ENCODE measurements at regions not wholly inside any gene's neighbourhood (a gene's known extent, or its start where the extent isn't known, plus 50 kb on each side); places are given as distances from the start of the nearest gene placed in this dataset.
"Not testable (repeated sequence)": the region's sequence is repeated elsewhere in the genome, so short reads cannot be mapped to it uniquely, and the experiment has no call there.

DNA sequence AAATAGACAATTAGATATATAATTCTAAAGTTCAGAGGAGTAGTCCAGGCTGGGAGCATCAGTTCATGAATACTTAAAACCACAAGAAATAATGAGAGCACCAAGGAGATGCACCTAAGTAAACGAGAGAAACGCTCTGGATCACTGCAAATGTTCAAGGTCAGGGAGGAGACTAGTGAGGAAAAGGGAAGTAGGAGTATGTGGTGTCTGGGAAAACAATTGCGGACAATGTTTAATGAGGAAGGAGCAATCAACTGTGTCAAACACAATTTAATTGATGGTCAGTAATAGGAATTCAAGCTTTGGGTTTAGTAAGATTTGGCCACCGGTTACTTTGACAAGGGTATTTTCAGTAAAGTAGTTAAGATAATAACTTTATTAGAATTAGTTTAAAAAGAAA, 652.2 kb downstream of the DACH1 start:
- no peak for DNase-seq (ENCODE audit: low spot score)

DNA sequence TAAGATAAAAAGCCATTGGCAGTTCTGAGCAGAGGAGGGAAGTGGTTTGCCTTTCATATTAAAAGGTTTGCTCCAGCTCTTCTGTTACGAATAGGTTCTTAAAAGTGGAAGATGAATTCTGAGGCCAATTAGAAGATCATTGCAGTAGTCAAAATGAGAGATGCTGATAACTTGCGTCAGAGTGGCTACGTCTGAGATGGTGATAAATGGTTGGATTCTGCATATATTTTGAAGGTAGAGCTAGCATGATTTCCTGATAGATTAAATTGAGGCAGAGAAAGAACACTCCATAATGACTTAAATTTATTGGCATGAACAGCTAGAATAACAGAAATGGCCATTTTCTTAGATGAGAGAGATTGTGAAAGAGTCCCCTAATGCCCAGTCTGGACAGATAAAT, 652.6 kb downstream of the DACH1 start:
- DNase-seq (ENCODE audit: low spot score) = no peak

DNA sequence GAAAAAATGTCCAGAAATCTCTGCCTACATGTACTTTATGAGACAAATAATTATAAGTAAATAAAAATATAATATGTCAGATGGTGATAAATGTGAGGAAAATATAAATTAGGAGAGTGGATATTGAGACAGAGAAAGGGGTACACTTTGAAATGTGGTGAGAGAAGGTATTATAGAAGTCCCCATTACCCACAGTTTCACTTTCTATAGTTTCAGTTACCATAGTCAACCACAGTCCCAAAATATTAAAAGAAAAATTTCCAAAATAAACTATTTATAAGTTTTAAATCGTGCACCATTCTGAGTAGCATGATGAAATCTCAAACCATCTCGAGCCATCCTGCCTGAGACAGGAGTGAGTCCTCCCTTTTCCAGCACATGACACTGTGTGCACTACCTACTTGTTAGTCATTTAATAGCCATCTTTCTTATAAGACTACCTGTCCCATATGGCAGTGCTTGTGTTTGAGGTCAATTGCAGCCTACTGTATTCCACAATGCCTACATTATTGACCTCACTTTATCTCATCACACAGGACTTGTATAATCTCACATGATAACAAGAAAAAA, 653.7 kb downstream of the DACH1 start:
- DNase-seq (ENCODE audit: low spot score) = no peak

DNA sequence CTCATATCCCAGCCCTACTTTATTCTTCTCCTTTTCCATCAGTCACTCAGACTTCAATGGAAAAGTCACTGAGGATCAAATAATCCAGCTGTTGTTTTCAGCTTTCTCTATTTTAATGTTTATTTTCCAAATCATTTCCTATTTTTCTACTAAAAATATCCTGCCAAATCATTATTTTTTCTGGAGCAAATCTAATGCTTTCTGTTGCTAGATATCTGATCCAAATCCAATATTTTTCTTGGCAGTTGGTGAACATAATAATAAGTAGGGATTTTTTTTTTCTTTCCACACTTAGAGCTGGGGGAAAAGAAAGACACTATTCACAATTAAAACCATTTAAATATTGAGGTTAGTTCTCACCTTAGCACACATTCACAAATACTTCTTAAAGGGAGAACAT, 656.1 kb downstream of the DACH1 start:
- no peak for DNase-seq (ENCODE audit: low spot score)

DNA sequence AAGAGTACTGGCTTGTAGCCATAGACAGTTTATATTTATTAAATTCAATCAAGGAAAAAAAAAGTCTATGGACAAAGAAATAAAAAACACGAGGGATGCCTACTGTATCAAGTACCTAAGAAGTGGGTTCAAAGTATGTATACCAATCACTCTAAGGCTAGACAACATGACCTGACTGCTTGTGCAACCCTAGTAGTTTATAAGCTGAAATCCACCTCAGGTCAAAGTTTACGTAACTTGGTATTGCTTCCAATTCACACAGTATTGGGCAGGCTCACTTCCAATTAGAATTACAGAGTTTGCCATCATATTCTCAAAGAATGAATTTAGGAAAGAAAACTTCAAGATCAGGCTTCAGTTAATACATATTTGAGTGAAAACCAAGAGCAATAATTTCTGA, 657.8 kb downstream of the DACH1 start:
- peak; percentile 1 for DNase-seq (ENCODE audit: low spot score)

DNA sequence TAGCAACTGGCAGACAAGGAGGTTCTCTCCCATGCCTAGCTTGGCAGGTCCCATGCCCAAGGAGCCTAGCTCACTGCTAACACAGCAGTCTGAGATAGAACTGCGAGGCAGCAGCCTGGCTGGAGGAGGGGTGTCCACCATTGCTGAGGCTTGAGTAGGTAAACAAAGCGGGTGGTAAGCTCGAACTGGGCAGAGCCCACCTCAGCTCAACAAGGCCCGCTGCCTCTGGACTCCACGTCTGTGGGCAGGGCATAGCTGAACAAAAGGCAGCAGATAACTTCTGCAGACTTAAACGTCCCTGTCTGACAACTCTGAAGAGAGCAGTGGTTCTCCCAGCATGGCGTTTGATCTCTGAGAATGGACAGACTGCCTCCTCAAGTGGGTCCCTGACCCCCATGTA, 682.4 kb downstream of the DACH1 start:
- not testable (repeated sequence) for DNase-seq (ENCODE audit: low spot score)

DNA sequence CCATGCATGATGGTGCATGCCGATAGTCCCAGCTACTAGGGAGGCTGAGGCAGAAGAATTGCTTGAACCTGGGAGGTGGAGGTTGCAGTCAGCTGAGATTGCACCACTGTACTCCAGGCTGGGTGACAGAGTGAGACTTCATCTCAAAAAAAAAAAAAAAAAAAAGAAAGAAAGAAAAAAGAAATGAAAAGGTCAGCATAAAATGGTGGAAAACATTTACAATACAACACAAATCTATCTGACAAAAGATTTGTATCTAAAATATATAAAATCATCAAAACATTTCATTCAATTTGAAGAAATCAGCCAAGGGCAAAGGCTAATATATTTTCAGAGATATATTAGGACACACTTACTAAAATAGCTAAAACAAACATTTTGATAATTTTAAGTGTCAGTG, 683.7 kb downstream of the DACH1 start:
- not testable (repeated sequence) for DNase-seq (ENCODE audit: low spot score)

DNA sequence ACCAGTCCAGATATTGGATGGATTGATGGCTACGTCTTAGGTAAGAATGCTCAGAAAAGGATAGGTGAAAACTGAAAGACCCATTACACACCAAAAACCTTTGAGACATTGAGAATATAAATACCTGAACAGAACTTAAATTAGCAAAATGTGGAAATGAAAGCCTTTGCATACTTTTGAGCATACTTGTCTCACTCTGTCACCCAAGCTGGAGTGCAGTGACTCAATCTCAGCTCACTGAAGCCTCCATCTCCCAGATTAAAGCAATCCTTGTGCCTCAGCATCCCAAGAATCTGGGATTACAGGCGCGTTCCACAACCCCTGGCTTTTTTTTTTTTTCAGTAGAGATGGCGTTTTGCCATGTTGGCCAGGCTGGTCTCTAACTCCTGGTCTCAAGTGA, 695.3 kb downstream of the DACH1 start:
- no peak for DNase-seq (ENCODE audit: low spot score)

DNA sequence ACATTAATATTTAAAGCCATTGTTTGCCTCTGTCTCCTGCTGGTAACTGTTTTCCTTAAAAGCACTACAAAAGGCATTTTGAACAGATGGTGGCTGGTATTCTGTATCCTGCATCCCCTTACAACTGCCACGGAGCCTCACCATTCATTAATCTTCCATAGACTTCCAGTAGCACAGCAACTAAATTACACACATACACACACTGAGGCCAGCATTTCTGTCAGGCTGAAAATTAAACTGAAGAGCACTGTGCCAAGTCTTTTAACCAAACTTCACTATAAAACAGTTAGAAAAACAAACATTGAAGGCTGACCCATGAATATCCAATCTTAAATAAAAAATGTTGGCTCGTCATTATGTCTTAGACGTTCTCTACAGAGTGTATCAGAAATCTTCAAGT, 697.8 kb downstream of the DACH1 start:
- no peak for DNase-seq (ENCODE audit: low spot score)

DNA sequence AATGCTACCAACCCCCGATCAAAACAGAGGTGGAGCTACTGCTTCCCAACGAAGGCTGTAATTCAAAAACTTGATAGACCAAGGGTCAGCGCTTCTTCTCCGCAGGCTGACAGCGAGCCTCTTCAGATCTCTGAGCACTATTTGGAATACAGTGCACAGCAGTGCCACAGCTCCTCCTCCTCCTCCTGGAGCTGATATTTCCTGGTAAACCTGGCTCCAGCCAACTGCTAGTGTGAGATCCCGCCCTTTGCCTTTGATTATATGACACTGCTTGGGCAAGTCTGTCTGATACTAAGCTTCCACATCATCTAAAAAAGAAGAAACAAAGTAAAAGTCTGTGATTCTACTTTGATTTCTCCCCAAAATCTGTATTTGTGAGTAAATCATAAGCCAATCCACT, 710.5 kb downstream of the DACH1 start:
- DNase-seq (ENCODE audit: low spot score) = no peak

DNA sequence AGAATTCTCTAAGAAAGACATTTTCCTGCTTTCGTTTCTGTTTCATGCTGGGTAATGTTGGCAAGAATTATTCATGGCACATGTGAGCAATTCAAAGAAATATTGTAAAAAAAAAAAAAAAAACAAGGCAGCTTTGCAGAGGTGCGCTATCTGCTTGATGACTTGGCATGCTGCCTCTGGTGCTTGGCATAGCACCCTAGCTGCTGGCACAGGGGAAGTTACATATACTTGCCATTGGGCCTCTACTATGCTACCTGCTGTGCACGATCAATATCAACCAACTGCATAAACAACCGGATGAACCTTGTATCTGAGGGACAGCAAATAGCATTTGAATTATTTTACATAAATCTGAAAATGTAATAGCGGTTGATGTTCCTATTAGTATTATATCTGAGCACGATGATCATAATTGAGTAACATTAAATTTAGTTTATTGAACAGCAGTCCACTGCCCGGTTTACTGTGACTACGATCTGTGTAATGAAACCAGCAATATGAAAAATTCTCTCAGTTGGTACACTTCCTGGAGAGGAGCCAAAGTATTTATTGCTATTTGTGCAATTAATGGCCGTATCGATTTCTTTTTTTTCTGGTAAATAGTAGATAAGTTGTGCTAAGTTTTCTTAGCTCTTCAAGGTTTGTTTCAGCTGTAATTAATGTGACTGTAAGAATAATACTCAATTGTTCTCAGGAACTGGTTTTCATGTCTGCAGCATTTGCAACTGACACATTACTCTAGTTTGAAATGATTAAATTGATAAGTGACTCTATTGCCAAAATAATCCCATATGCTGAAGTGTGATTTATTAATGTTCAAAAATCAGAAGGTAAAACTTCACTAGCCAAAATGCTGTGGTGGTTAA, 717.3 kb downstream of the DACH1 start:
- no peak for DNase-seq (ENCODE audit: low spot score)

DNA sequence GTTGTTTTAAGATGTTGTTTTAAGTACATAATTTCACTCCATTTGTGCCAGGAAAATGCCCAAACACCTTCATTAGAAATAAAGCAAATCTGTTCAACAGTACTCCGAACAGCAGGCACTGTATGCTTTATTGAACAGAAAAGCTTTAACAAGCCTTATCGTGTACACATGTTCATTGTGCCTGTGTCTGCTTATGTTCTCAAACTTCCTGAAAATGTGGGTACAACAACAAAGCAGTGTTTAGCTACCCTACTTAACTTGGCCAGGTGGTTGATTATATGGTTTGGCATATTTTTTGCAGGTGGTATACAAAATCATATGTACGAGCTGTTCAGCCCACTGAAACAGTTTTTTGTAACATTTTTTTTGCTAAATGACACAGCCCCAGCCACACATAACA, 718.0 kb downstream of the DACH1 start:
- no peak for DNase-seq (ENCODE audit: low spot score)

DNA sequence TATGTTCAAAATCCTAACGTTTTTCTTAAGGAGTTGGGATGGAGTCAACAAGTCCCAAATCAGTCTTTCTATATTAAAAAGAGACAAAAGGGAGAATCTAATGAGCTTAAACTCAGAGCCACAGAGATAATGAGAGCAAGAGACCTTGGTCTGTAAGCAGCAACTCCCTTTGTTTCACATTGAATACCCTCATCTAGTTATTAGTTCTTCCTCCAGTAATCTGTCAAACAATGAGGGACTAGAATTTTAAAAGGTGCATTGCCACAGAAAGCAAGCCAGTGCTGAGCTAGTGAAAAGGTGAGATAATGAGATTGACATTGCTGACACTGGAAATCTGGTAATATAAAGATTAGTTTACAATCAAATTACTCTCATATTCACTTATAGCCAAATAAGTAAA, 718.6 kb downstream of the DACH1 start:
- DNase-seq (ENCODE audit: low spot score) = no peak

DNA sequence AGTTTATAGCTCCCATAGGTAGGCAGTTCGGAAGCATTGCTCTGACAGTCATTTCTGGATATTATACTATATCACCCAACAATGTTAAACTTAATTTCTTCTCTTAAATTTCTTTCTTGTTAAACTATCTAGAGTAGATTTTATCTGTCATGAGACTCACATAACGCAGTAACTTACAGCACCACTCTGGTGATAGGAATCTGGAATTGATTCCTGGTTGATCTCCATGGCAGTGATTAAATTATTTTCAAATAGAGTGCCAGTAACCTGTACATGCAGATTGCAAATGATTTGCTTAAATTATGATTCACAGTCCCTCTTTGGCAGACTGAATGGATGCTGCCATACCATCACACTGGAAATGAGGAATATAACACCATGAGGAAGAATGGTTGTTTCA, 722.1 kb downstream of the DACH1 start:
- DNase-seq (ENCODE audit: low spot score) = no peak

DNA sequence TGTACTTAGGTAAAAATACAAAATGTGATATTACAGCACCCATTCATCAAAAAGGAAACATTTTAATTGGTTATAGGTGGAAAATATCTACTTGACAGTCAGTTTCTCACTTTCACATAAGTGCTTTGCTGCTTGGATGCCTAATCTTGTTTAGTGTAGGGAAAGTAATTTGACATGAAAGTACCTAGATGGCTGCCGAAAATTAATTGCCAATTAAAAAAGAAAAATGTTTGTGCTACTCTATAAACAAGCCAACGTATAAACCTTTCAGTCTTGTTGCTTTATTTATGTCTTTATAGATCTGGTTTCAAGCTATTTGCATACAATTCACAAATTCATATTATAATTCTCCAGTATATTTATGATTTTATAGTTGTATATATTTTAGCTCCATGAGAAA, 729.9 kb downstream of the DACH1 start:
- no peak for DNase-seq (ENCODE audit: low spot score)

DNA sequence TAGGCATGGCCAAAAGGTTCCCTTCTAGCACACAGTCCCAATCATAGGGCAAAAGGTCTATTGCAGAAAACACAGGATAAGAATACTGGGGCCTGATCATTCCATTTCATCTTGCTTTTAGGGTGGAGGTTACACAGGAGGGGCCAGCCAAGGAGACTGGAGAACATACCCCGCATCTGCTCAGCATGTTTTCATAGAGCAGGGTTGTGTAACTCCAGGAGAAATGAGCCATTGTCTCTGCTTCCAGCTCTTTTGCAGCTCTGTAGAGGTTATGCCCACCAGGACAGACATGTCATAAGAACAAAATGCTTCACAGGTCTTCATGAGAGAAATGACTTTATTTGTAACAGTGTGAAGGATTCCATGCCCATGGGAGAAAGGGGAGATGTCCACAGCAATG, 742.8 kb downstream of the DACH1 start:
- no peak for DNase-seq (ENCODE audit: low spot score)

DNA sequence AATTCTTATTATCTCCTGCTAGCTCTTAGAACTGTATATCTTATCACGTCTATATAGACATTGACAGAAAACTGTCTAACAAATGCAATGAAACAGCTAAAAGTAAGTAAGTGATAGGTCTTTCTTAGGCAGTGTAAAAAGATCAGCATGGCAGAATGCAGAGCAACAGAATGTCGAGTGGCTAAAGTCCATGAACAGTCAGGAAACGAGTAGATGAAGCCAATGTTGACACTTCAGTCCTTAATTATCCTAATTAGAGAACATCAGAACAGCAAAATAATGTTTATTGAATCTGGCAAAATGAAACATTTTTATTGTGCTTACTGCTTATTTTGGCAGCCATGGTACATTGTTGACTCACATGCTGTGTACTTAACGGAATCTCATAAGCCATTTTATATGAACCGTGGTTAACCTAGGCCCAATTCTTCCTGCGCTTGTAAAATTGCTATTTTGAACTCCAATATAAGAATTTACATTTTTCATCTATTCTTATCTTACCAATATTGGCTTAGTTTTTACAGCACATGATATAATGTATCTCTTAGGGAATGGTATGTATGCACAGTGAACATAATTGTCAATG, 748.1 kb downstream of the DACH1 start:
- no peak for DNase-seq (ENCODE audit: low spot score)

DNA sequence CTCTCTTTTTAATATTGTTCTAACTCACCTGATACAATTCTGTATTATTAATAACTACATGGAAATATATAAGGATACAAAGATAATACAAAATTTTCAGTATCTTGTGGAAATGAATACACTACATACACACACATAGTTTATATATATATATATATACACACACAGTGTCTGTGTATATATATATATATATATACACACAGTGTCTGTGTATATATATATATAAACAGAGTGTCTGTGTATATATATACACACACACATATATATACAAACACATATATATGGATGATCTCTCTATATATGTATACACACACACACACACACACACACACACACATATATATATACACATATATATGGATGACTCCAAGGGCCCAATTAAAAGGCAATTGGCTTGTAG, 749.1 kb downstream of the DACH1 start:
- DNase-seq (ENCODE audit: low spot score) = no peak

DNA sequence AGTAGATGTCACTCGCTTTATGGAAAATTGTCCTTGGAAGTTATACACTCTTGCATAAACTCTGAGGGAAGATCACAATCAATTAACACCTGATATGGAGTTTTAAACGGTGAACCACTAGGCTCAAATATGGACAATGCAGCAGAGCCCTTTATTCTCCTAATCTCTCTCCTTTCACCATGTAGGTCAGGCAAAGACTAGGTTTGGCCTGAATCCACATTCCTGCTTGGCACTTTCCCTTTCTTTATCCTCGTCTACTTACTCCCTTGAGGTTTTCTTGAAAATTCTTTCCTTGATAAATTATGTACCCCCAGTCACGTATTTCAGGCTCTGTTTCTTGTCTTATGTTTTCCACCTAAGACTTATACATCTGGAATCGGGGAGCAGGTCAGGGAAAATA, 751.7 kb downstream of the DACH1 start:
- no peak for DNase-seq (ENCODE audit: low spot score)

DNA sequence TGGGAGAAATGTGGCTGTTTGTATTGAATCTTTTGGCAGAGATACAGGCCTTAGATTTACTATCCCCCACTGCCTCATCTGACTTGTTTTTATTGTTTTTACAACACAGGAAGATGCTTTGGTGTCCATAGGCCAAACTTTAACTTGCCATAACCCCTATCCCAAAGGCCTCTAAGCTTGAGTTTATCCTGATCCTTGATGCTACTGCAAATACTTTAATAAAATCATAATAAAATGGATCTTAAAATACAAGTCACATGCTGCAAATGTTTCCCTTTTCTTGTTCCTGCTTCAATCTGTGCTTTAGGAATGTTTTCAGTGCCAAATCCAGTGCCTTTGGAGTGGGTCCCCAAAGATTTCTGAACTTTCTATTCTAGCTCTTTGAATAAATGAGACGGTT, 770.6 kb downstream of the DACH1 start:
- DNase-seq (ENCODE audit: low spot score) = no peak

DNA sequence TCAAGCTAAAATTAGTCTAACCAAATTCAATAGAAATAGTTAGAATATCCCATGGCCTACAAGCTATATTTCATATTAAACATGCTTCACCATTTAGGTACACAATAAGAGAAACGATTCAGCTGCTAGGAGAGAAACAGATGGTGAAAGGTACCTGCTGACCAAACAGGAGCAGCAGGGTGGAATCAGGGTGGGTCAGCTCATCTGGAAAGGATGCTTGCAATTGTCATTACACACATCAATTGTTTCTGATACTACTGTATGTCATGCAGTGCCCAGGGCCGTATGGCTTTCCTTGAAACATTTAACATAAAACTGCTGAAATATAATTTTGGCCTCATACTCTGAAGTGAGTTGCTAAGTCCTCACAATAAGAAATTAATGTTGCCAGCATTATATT, 776.0 kb downstream of the DACH1 start:
- DNase-seq (ENCODE audit: low spot score) = no peak

DNA sequence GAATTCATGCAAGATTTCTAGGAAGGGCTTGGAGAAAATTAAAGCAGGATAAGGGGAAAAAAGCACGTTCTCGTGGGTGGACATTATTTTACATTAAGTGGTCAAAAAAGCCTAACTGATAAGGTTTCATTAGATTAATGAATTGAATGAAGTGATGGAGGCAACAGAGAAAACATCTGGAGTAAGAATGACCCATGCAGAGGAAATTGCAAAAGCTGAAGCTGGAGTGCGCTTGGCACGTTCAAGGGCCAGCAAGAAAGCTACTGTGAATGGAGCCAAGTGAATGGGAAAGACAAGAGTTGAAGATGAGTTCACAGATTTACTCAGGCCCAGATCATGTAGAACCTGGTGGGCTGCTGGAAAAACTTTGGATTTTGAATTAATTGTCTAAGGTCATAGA, 777.9 kb downstream of the DACH1 start:
- DNase-seq (ENCODE audit: low spot score) = no peak

DNA sequence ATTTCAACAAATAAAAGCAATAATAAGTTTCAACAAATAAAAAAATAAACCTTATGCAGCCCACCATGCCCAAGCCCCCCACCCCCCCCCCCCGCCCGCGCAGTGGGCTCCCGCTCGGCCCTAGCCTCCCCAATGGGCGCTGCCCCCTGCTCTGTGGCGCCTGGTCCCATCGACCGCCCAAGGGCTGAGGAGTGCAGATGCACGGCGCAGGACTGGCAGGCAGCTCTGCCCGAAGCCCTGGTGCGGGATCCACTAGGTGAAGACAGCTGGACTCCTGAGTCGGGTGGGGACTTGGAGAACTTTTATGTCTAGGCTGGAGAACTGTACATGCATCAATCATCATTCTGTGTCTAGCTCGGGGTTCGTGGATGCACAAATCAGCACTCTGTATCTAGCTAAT, 779.6 kb downstream of the DACH1 start:
- DNase-seq (ENCODE audit: low spot score) = no peak

DNA sequence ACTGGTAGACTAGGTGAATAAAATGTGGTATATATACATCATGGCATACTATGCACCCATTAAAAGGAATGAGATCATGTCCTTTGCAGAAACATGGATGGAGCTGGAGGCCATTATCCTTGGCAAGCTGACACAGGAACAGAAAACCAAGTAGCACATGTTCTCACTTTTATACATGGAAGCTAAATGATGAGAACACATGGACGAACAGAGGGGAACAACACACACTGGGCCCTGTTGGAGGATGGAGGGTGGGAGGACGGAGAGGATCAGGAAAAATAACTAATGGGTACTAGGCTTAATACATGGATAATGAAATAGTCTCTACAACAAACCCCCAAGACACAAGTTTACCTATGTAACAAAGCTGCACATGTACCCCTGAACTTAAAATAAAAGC, 780.0 kb downstream of the DACH1 start:
- DNase-seq (ENCODE audit: low spot score) = no peak
